ENCODE measurements at regions not wholly inside any gene's neighbourhood (a gene's known extent, or its start where the extent isn't known, plus 50 kb on each side); places are given as distances from the start of the nearest gene placed in this dataset.

DNA sequence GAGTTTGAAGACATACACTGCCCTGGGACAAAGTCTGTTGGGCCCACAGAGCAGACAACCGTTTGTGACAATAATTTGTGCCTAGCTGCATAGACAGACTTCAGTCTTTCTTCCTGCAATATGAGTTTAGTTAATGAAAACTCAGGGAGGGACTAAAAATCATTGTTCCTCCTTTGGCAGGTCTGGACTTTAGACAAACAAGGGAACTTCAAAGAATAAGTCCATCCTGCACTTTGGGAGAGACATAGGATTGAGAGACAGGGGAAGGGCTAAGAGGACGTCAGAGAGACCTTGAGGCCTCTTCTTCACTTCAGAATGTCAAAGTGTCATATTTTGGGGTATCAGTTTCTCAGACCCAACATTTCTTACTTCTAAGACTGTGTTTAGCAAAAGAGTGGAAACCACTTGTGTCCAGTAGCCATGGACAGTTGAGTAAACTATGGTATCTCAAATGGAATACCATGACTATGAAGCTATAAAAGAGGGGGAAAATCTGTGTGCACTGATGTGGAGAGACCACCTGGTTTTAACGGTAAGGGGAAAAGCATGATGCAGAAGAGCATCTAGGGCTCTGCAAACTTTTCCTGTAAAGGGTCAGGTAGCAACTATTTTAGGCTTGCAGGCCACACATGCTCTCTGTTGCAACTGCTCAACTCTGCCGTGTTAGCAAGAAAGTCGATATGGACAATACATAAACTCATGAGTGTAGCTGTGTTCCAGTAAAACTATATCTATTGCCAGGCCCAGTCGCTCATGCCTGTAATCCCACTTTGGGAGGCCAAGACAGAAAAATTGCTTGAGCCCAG, 217.8 kb upstream of the SH3BP4 start:
- no peak for FAIRE-seq
- Histone ChIP-seq H4K8ac (ENCODE audit: extremely low read depth, insufficient read depth, low read length) (no peak overlapping the region), H3K4me1 (replicated peaks in 1 of 4; ENCODE audit: control insufficient read depth in 3 of 4, insufficient read depth in 4 of 4, low read length in 3 of 4) (peaks cover 0 to 3% (median 0%) of the 10 kb centered on the region in 4 experiments; a peak in 1 of 7 replicates), H3K23me2 (ENCODE audit: low read depth, low read length) (no peaks in the 10 kb centered on the region), H2AK5ac (ENCODE audit: low read depth, low read length) (no peak overlapping the region), H3K56ac (replicated peaks; ENCODE audit: insufficient read length, low read depth, low read length) (no peak overlapping the region), H3K4ac (replicated peaks; ENCODE audit: insufficient read length, low read depth, low read length) (no peak overlapping the region), H3K36me3 (ENCODE audit: control insufficient read depth in 2 of 4, insufficient read depth in 4 of 4, low read length in 3 of 4) (no peaks in the 10 kb centered on the region), H3K4me3 (ENCODE audit: extremely low read depth in 1 of 4, insufficient read depth in 2 of 4, low read depth in 3 of 4, low read length in 4 of 4) (no peak overlapping the region), H3K4me2 (ENCODE audit: insufficient read depth in 1 of 2, low read depth in 2 of 2, low read length in 2 of 2) (no peak overlapping the region), H3K79me1 (ENCODE audit: low read depth, low read length) (no peaks in the 10 kb centered on the region), H2BK12ac (ENCODE audit: low read depth, low read length) (no peak overlapping the region), H3K18ac (ENCODE audit: extremely low read depth, low read length) (no peak overlapping the region), H2BK20ac (ENCODE audit: low read length) (no peak overlapping the region), H3K27ac (ENCODE audit: low read depth, low read length) (no peak overlapping the region), H3K9me3 (ENCODE audit: insufficient read depth in 2 of 2, low read depth in 1 of 2, low read length in 1 of 2) (peaks cover 0 to 6% of the 10 kb centered on the region in 2 experiments; a peak in 2 of 4 replicates), H3K14ac (ENCODE audit: insufficient read length) (no peak overlapping the region), H4K20me1 (replicated peaks in 1 of 2; ENCODE audit: control insufficient read depth in 1 of 2, insufficient read depth in 2 of 2, low read length in 2 of 2) (no peaks in the 10 kb centered on the region), H3K27me3 (replicated peaks in 1 of 4; ENCODE audit: control insufficient read depth in 3 of 4, extremely low read depth in 1 of 4, insufficient read depth in 3 of 4, low read length in 3 of 4) (0 out of 7 replicates have a peak, but pooled peaks cover 0 to 2% (median 0%) of the 10 kb centered on the region in 4 experiments), H2BK120ac (replicated peaks; ENCODE audit: low read depth, low read length) (no peak overlapping the region), H2AFZ (ENCODE audit: low read length) (no peak overlapping the region), H3K79me2 (ENCODE audit: control insufficient read depth in 1 of 2, insufficient read depth in 2 of 2, low read length in 2 of 2) (no peaks in the 10 kb centered on the region), H3K9ac (replicated peaks in 1 of 4; ENCODE audit: extremely low read depth in 1 of 4, low read depth in 3 of 4, low read length in 3 of 4) (no peak overlapping the region), H3K23ac (ENCODE audit: insufficient read length) (no peak overlapping the region), H4K91ac (replicated peaks; ENCODE audit: insufficient read length, low read length) (no peak overlapping the region), H2BK15ac (ENCODE audit: low read length) (no peak overlapping the region), H4K5ac (ENCODE audit: insufficient read length, low read depth, low read length) (no peak overlapping the region), H2BK5ac (ENCODE audit: low read depth, low read length) (no peak overlapping the region)
- CTCF ChIA-PET (ENCODE audit: partially characterized antibody) = interaction anchor here (0.8 to 2.5 kb wide), 6 partner anchors 9 to 189 kb away, joined by 3 to 7 read pairs (median 4); no protein-coding TSS in a partner anchor
- POLR2A ChIA-PET (ENCODE audit: partially characterized antibody) = no interaction called here
- TF ChIP-seq EP300 (IDR thresholded peaks at IDR 0.05; ENCODE audit: borderline replicate concordance in 1 of 2, low read depth in 2 of 2, low read length in 2 of 2) = no peak
- TF ChIP-seq BCL11A (IDR thresholded peaks at IDR 0.05; ENCODE audit: low read depth in 2 of 2, low read length in 2 of 2) = no peak
- TF ChIP-seq POU5F1 (IDR thresholded peaks at IDR 0.05; ENCODE audit: low read depth, low read length) = no peak
- no peak for TF ChIP-seq GTF2F1 (IDR thresholded peaks at IDR 0.05; ENCODE audit: borderline replicate concordance, low read depth, low read length)
- no peak for TF ChIP-seq CTBP2 (IDR thresholded peaks at IDR 0.05; ENCODE audit: borderline replicate concordance, insufficient read depth, insufficient read length, low read length)
- TF ChIP-seq TAF7 (optimal IDR thresholded peaks at IDR 0.05; ENCODE audit: borderline replicate concordance, low read depth, low read length) = no peak
- no peak for TF ChIP-seq RNF2 (IDR thresholded peaks at IDR 0.05; ENCODE audit: borderline replicate concordance, low read depth, low read length, missing control alignments, poor library complexity, severe bottlenecking)
- TF ChIP-seq, protein P1, sequence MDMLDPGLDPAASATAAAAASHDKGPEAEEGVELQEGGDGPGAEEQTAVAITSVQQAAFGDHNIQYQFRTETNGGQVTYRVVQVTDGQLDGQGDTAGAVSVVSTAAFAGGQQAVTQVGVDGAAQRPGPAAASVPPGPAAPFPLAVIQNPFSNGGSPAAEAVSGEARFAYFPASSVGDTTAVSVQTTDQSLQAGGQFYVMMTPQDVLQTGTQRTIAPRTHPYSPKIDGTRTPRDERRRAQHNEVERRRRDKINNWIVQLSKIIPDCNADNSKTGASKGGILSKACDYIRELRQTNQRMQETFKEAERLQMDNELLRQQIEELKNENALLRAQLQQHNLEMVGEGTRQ (IDR thresholded peaks at IDR 0.05; ENCODE audit: low read length) = no peak
- TF ChIP-seq TBP (IDR thresholded peaks at IDR 0.05; ENCODE audit: low read depth, low read length) = no peak
- no peak for TF ChIP-seq HDAC6 (IDR thresholded peaks at IDR 0.05; ENCODE audit: low read depth, low read length)
- DNase-seq (ENCODE audit: low read depth in 1 of 2, low spot score in 2 of 2) = no peak
- 74% methylated on average over 6 of the region's 6 CpGs; no CpG with 5 or more reads in 1 of the 2 experiments for WGBS, 2 experiments (ENCODE audit: extremely low coverage in 1 of 2, insufficient coverage in 1 of 2, insufficient read length in 1 of 2, insufficient replicate concordance in 2 of 2, low coverage in 1 of 2, low lambda C conversion rate in 2 of 2, missing lambda C conversion rate in 1 of 2)
